ENCODE measurements at regions not wholly inside any gene's neighbourhood (a gene's known extent, or its start where the extent isn't known, plus 50 kb on each side); places are given as distances from the start of the nearest gene placed in this dataset.
"Not testable (repeated sequence)": the region's sequence is repeated elsewhere in the genome, so short reads cannot be mapped to it uniquely, and the experiment has no call there.

DNA sequence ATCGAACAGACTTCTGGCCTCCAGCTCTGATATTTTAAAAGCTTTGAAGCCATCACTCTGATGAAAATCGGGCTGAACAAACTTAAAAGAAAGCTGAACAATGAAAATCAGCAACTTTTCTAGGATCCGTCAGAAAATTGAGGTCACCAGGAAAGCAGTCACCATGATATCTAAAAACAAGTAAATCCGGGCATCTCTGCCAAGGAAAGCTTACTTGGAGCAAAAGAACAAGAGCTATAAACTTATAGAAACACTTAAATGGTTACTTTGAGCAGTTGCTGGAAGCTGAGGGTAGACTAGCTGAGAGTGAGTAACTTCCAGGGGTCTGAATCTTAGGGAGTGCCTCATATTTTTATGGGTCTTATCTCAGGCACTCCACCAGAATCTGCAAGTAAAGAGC, 1043.0 kb upstream of the CDH18 start:
- Mint-ChIP-seq H3K9me3 (no peaks in the 10 kb centered on the region), H3K36me3 (ENCODE audit: low read depth) (no peaks in the 10 kb centered on the region), H3K4me3 (no peak overlapping the region), H3K27ac (no peak overlapping the region), H3K4me1 (no peaks in the 10 kb centered on the region), H3K27me3 (no peaks in the 10 kb centered on the region)
- no peak for DNase-seq
- intact Hi-C loops (cut with micrococcal nuclease): no loop called here

- DNase-seq: no peak
- no peaks in the 10 kb centered on the region for H3K9me3 Mint-ChIP-seq
- H3K36me3 Mint-ChIP-seq (ENCODE audit: low read depth): no peaks in the 10 kb centered on the region
- intact Hi-C loops (cut with micrococcal nuclease): no loop called here
- H3K27ac Mint-ChIP-seq: no peak overlapping the region
- H3K4me1 Mint-ChIP-seq: no peaks in the 10 kb centered on the region
- H3K4me3 Mint-ChIP-seq: no peak overlapping the region
- H3K27me3 Mint-ChIP-seq: no peaks in the 10 kb centered on the region
Observed at GRCh38 chr5:21024966-21025365, 1037.0 kb upstream of the CDH18 start.

DNA sequence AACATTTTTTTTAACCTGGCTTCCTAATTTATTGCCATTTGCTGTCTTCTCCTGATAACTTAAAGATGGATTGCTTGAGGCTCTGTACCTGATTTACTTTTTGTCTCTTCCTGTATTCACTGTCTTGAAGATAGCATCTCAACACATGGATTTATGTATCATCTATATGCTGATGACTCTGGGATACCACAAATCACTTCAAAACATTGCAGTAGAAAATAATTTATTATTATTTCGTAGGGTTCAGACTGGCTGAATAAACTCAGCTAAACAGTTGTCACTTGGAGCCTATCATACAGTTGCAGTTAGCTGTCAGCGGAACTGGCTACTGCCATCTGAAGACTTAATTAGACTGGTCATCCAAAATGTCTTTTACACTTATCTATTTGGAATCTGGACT, 1025.2 kb upstream of the CDH18 start:
- no peaks in the 10 kb centered on the region for H3K27me3 Mint-ChIP-seq
- H3K36me3 Mint-ChIP-seq (ENCODE audit: low read depth): no peaks in the 10 kb centered on the region
- no peaks in the 10 kb centered on the region for H3K4me1 Mint-ChIP-seq
- no peak for DNase-seq
- no peak overlapping the region for H3K27ac Mint-ChIP-seq
- intact Hi-C loops (cut with micrococcal nuclease): no loop called here
- H3K4me3 Mint-ChIP-seq: no peak overlapping the region
- H3K9me3 Mint-ChIP-seq: peaks cover 4% of the 10 kb centered on the region

DNA sequence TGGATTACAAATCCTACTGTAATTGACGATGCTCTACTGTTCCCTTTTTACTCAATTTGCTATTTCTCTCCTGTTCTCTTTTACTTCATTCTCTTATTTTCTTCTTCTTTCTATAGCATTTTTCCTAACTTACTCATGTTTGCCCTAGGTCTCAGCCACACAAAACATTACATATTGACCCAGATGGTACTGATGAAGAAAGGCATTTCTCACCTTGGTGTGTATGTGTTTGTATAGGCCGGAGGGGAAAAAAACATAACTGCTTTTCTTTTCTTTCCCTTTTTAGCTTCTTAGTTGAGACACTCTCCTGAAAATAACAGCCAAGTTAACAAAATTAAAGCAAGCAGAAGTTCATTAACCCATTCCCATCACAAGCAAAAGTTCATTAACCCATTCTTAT, 1019.8 kb upstream of the CDH18 start:
- H3K4me1 Mint-ChIP-seq: no peaks in the 10 kb centered on the region
- H3K36me3 Mint-ChIP-seq (ENCODE audit: low read depth): no peaks in the 10 kb centered on the region
- H3K27me3 Mint-ChIP-seq: no peaks in the 10 kb centered on the region
- DNase-seq: no peak
- H3K4me3 Mint-ChIP-seq: no peak overlapping the region
- intact Hi-C loops (cut with micrococcal nuclease): no loop called here
- peaks cover 7% of the 10 kb centered on the region for H3K9me3 Mint-ChIP-seq
- H3K27ac Mint-ChIP-seq: no peak overlapping the region

- intact Hi-C loops (cut with micrococcal nuclease): not testable (repeated sequence)
Observed at GRCh38 chr5:20988933-20989332, 1000.9 kb upstream of the CDH18 start.

GRCh38 chr5:20985754-20986153, 997.8 kb upstream of the CDH18 start:
- H3K4me3 Mint-ChIP-seq: no peak overlapping the region
- H3K27me3 Mint-ChIP-seq: no peaks in the 10 kb centered on the region
- intact Hi-C loops (cut with micrococcal nuclease): no loop called here
- H3K36me3 Mint-ChIP-seq (ENCODE audit: low read depth): no peaks in the 10 kb centered on the region
- H3K27ac Mint-ChIP-seq: no peak overlapping the region
- H3K4me1 Mint-ChIP-seq: no peaks in the 10 kb centered on the region
- no peak for DNase-seq
- H3K9me3 Mint-ChIP-seq: peaks cover 5% of the 10 kb centered on the region

More at GRCh38 chr5:20988933-20989332, 1000.9 kb upstream of the CDH18 start:
- H3K36me3 Mint-ChIP-seq (ENCODE audit: low read depth); H3K4me1 Mint-ChIP-seq; DNase-seq; H3K9me3 Mint-ChIP-seq; H3K27ac Mint-ChIP-seq; H3K27me3 Mint-ChIP-seq; H3K4me3 Mint-ChIP-seq: not testable (repeated sequence)

DNA sequence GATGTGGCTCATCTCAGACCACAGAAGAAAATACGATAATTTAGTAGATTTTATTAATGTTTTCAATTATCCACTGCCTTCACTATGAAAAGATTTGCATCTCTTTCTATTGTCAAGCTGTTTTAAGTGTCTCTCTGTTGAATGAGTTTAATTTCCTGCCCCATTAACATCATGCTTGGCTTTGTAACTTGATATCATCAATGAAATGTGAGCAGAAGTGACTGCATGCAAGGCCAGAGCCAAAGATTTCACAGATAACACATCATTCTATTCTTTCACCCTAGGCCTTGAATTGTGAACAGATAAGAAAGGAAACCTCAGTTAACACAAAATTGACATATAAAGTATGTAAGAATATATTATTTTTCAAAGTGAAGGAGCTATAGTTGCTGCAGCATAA, 986.4 kb upstream of the CDH18 start:
- no peaks in the 10 kb centered on the region for H3K9me3 Mint-ChIP-seq
- intact Hi-C loops (cut with micrococcal nuclease): no loop called here
- H3K4me1 Mint-ChIP-seq: no peaks in the 10 kb centered on the region
- no peak for DNase-seq
- no peaks in the 10 kb centered on the region for H3K27me3 Mint-ChIP-seq
- H3K4me3 Mint-ChIP-seq: no peak overlapping the region
- H3K27ac Mint-ChIP-seq: no peak overlapping the region
- no peaks in the 10 kb centered on the region for H3K36me3 Mint-ChIP-seq (ENCODE audit: low read depth)

DNA sequence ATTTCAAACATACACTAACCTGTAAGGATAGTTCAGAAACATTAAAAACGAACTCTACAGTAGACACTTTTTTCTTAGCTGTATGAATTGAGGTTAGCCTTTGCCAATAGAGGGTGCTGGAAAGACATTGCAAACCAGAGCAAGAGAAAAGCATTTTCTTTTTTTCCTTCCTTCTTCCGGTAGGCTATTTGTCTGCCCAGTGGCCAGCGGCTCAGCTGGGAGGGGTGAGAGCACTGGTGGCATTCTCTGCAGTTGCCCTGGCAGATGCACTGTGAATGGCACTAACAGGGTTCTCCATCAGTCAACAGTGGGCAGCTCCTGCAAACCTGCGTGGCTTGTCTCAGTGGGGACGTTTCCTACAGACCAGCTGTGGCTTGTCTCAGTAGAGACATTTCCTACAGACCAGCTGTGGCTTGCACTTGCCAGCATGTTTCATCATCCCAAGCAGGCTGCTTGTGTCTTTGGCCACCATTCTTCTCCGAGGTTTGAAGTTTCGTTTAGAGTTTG, 984.5 kb upstream of the CDH18 start:
- Mint-ChIP-seq H3K27me3 (no peaks in the 10 kb centered on the region), H3K27ac (no peak overlapping the region), H3K4me3 (no peak overlapping the region), H3K36me3 (ENCODE audit: low read depth) (no peaks in the 10 kb centered on the region), H3K4me1 (no peaks in the 10 kb centered on the region), H3K9me3 (no peaks in the 10 kb centered on the region)
- DNase-seq: no peak
- intact Hi-C loops (cut with micrococcal nuclease): no loop called here

GRCh38 chr5:20959347-20959746, 971.3 kb upstream of the CDH18 start:
- Mint-ChIP-seq H3K9me3 (peaks cover 9% of the 10 kb centered on the region), H3K27ac (no peak overlapping the region), H3K4me1 (no peaks in the 10 kb centered on the region), H3K27me3 (no peaks in the 10 kb centered on the region), H3K36me3 (ENCODE audit: low read depth) (no peaks in the 10 kb centered on the region), H3K4me3 (no peak overlapping the region)
- intact Hi-C loops (cut with micrococcal nuclease): no loop called here
- no peak for DNase-seq

GRCh38 chr5:20958641-20959040, 970.6 kb upstream of the CDH18 start:
- intact Hi-C loops (cut with micrococcal nuclease): no loop called here
- Mint-ChIP-seq H3K27ac (no peak overlapping the region), H3K4me1 (no peaks in the 10 kb centered on the region), H3K36me3 (ENCODE audit: low read depth) (no peaks in the 10 kb centered on the region), H3K9me3 (peaks cover 10% of the 10 kb centered on the region), H3K4me3 (no peak overlapping the region), H3K27me3 (no peaks in the 10 kb centered on the region)
- no peak for DNase-seq

DNA sequence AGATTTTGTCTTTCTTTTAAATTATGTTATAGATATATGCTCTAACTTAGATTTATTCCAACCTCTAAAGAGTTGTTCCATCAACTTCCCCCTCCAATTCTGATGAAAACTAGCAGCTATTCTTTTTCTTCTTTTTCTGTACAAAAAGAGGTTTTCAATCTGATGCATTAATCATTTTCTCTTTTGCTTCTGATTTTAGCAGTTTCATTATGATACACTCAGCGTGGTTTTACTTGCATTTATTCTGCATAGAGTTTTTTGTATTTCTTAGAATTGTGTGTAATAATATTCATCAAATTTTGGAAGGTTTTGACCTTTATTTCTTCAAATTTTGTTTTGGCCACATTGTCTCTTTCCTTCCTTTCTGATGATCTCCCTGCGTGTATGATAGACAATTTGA, 968.1 kb upstream of the CDH18 start:
- no peaks in the 10 kb centered on the region for H3K4me1 Mint-ChIP-seq
- intact Hi-C loops (cut with micrococcal nuclease): no loop called here
- H3K27me3 Mint-ChIP-seq: no peaks in the 10 kb centered on the region
- H3K36me3 Mint-ChIP-seq (ENCODE audit: low read depth): no peaks in the 10 kb centered on the region
- DNase-seq: no peak
- H3K9me3 Mint-ChIP-seq: peaks cover 7% of the 10 kb centered on the region
- no peak overlapping the region for H3K27ac Mint-ChIP-seq
- H3K4me3 Mint-ChIP-seq: no peak overlapping the region

GRCh38 chr5:20949636-20950035, 961.6 kb upstream of the CDH18 start:
- Mint-ChIP-seq H3K36me3 (ENCODE audit: low read depth) (no peaks in the 10 kb centered on the region), H3K4me3 (no peak overlapping the region), H3K9me3 (peaks cover 3% of the 10 kb centered on the region), H3K4me1 (no peaks in the 10 kb centered on the region), H3K27me3 (no peaks in the 10 kb centered on the region), H3K27ac (no peak overlapping the region)
- no peak for DNase-seq
- intact Hi-C loops (cut with micrococcal nuclease): no loop called here

DNA sequence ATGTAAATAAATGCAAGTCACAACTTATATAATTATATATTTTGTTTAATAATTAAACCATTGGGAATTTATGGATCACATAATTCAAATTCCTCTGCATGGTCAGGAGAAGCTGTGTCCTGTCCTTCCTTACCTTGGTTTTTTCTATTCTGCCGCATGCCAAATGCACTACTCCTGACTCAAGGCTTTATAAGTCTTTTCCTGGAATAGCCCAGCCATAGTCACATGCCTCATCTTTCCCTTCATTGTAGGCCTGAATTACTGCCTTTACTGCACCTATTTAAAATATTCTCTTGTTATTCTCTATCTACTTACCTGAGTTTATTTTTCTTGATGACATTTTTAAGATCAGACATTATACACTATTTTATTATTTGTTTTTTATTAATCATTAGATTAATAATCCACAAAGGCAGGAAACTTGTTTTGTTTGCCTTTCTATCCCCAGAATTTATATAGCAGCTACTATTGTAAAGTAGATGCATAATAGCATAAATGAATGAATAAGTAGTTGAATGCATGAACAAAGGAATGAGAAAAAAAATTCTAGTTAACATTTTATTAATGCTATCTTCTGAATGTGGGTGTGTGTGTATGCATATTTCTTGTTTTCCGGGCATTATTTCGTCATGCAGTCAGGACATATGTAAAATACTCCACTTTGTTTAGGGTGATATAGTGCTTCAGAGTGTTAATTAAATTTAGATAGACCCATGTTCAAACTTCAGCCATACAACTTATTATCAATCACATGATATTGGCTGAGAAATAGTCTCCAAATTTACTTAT, 955.4 kb upstream of the CDH18 start:
- H3K4me1 Mint-ChIP-seq; intact Hi-C loops (cut with micrococcal nuclease); H3K9me3 Mint-ChIP-seq; DNase-seq; H3K27ac Mint-ChIP-seq; H3K27me3 Mint-ChIP-seq; H3K36me3 Mint-ChIP-seq (ENCODE audit: low read depth); H3K4me3 Mint-ChIP-seq: not testable (repeated sequence)

DNA sequence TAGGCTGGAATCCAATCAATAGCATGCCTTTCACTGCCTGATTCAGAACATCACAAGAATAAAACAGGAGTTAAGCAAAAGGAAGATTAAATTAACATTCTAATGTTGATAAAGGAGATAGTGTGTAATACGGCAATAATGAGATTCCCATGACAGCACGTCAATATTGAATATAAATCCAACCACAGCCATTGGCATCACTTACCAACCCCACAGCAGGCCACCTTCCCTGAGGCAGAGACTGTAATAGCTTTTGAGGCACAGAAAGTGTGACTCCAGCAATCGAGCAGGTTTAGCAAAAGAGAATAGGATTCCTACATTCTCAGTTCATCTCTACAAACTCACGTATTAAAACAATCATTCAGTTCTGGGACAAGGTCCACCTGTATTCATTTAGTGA, 954.6 kb upstream of the CDH18 start:
- H3K4me1 Mint-ChIP-seq; intact Hi-C loops (cut with micrococcal nuclease); DNase-seq; H3K27ac Mint-ChIP-seq; H3K4me3 Mint-ChIP-seq; H3K9me3 Mint-ChIP-seq; H3K36me3 Mint-ChIP-seq (ENCODE audit: low read depth); H3K27me3 Mint-ChIP-seq: not testable (repeated sequence)

DNA sequence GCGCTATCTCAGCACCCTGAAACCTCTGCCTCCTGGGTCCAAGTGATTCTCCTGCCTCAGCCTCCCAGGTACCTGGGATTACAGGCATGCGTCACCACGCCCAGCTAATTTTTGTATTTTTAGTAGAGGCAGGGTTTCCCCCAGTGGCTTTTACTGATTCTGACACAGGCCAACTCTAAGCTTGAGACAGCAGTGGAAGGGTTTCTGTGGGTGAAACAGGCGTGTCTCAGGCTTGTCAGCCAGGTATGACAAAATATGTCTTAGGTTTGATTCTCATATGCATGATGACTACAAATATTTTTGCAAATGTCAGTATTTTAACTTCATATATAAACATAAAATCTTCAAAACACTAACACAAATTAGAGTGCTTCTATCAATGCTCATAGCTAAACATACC, 952.8 kb upstream of the CDH18 start:
- intact Hi-C loops (cut with micrococcal nuclease); H3K4me3 Mint-ChIP-seq; H3K36me3 Mint-ChIP-seq (ENCODE audit: low read depth); H3K4me1 Mint-ChIP-seq; DNase-seq; H3K9me3 Mint-ChIP-seq; H3K27ac Mint-ChIP-seq; H3K27me3 Mint-ChIP-seq: not testable (repeated sequence)

All from activated CD4-positive, alpha-beta T cell treated with anti-CD3 and anti-CD28 coated beads, Interleukin-2, amount 10 ng/mL, durations not matched to agents 24 days and 14 days (primary cell).